HG03175 (cell line): ENCODE measurements at regions not wholly inside any gene's neighbourhood (a gene's known extent, or its start where the extent isn't known, plus 50 kb on each side); places are given as distances from the start of the nearest gene placed in this dataset.
"Not testable (repeated sequence)": the region's sequence is repeated elsewhere in the genome, so short reads cannot be mapped to it uniquely, and the experiment has no call there.

ENCODE experiments used
- ATAC-seq: cut with Tn5 transposase; IDR thresholded peaks from one replicate; pipeline ENCODE4 v1.9.1; 2021; ENCODE audit warnings: mild to moderate bottlenecking, moderate library complexity; ENCODE audit not compliant: unreplicated experiment

DNA sequence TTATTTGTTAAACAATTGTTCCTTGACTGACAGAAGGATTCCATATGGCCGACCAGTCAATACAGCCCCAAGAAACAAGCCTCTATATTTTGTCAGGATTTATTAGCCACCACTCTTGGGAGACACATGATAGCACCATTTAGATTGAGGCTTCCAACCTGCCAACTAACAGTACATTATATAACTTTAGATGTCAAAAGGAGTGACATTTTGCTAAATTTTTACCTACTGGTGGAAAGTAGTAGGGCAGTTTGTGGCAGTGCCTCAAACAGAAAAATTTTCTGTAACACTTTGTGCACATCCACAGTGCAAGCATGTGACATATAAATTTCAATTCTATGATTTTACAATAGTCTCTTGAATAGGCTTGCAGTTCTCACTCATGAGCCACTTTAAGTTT, 464.0 kb downstream of the TRIB2 start:
- no peak for ATAC-seq

DNA sequence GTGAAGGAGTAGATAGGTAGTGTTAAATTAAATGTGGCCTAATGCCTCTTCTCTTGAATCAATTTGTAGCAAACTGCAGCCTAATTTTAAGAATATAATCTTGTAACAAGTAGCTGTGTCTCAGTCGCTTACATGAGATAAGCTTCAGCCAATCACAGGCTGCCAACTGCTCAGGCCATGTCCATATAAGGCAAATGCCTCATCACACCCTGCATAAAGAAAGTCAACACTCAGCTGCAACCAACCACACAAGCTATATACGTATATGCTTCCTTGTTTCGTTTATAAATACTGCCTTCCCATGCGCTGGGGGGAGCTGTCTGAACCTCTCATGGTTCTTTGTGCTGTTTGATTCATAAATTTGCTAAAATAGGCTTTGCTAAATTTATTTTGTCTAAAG, 476.3 kb downstream of the TRIB2 start:
- ATAC-seq: peak; percentile 88

GRCh38 chr2:13193900-13194299, 477.2 kb downstream of the TRIB2 start:
- peak; percentile 72 for ATAC-seq

DNA sequence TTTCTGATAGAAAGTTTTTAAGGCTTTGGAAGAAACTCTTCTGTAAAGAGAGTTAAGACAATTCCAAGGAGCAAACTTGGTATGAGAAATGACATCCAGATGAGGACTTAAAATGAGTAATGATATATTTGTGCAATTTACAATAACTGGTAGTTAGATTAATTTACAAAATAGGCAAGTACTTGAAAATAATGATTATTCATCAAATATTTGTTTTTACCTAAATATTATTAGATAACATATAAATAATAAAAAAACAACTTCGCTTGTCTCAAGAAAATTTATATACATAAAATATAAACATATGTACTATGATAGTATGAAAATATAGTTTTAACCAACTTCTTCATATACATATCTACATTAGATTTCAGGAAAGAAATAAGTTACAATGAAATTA, 478.5 kb downstream of the TRIB2 start:
- no peak for ATAC-seq

DNA sequence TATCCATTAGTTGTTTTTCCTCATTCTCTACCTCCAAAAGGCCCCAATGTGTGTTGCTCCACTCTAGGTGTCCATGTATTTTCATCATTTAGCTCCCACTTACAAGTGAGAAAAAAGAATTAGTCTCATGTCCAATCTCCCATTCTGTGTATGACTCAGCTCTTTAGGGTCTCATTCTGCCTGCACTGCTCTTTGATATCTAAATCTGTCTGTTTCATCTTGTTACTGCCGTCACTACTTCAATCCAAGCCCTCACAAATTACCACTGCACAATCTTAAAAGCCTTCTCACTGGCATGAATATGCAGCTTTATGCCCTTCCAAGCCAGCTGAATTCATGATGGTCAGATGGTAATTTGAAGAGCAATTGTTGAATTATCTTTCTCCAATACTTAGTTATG, 480.5 kb downstream of the TRIB2 start:
- ATAC-seq: no peak

DNA sequence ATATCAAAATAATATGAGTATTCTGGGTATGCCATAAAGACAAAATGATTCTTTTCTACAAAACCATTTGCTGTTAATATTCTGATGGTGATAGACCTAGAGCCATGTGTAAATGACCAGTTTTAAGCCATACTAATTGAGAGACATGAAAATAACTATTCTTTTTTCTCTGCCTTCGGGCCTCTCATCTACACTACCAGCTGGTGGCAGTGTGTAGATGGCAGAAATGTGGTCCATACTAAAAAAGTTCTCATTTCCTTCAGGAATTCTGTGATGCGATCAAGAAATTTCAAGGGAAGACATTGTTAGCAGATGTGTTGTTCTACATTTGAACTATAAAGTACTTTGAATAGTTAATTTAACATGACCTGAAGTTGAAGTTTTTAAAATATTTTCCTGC, 485.2 kb downstream of the TRIB2 start:
- no peak for ATAC-seq

GRCh38 chr2:13212115-13212514, 495.4 kb downstream of the TRIB2 start:
- ATAC-seq: no peak

GRCh38 chr2:13218205-13218604, 501.5 kb downstream of the TRIB2 start:
- ATAC-seq: no peak

DNA sequence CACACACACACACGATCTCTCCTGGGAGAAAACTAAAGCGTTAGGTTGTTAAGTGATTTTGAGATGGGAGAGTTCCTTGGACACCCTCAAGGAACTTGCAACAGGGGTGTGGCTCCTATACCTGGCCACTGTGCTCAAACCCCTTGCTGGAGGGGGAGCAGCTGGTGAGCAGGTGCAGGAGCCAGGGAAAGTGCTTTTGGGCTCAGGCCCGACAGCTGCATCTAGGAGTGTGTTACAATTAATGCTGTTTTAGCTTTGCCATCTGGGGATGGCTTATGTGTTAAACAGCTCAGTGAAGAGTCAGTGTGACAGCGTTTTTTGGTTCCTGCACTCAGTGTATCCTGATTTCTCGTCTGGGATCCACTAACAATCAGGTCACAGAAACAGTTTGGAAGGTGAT, 510.8 kb downstream of the TRIB2 start:
- no peak for ATAC-seq

GRCh38 chr2:13230221-13230620, 513.5 kb downstream of the TRIB2 start:
- no peak for ATAC-seq

- ATAC-seq: no peak
Measured at GRCh38 chr2:13240061-13240460, 523.3 kb downstream of the TRIB2 start.

- peak; percentile 63 for ATAC-seq
Measured at GRCh38 chr2:13240789-13241487, 524.2 kb downstream of the TRIB2 start.

- no peak for ATAC-seq
Measured at GRCh38 chr2:13252615-13253014, 535.9 kb downstream of the TRIB2 start.

GRCh38 chr2:13255485-13255884, 538.7 kb downstream of the TRIB2 start:
- ATAC-seq: peak; percentile 56

GRCh38 chr2:13260402-13260801, 543.7 kb downstream of the TRIB2 start:
- no peak for ATAC-seq

DNA sequence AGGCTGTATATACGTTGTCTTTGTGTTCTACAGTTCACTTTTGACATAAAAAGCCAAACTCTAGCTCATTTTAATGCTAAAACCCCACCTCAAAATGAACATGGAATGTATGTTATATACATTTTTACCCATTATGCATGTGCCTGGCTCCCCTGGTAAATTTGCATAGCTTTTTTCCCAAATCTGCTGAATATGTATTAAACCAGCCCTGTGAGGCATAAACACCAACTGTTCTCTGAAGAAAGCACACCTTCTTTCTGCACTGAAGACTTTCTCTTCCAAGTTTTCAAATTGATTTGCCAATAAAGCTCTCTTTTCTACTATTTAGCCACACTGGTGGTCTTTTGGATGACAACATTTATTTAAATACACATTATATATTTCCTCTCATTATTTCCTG, 549.4 kb downstream of the TRIB2 start:
- no peak for ATAC-seq

DNA sequence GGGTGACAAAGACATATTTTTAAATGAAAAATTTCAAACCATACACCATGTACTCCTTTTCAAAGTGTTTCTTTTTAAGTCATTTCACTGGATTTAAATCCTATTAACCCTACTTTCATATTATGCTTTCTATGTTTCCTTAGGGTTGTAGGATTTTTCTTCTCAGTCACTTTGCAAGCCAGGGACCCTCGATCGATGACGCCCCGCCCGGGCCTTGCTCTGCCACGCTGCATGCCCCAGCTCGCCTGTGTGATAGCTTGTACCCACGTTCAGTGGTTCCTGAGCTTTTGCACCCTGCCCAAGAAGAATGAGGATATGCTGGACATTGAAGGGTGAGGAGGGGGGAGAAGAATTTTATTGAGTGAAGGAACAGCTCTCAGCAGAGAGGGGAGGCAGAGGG, 568.0 kb downstream of the TRIB2 start:
- no peak for ATAC-seq

DNA sequence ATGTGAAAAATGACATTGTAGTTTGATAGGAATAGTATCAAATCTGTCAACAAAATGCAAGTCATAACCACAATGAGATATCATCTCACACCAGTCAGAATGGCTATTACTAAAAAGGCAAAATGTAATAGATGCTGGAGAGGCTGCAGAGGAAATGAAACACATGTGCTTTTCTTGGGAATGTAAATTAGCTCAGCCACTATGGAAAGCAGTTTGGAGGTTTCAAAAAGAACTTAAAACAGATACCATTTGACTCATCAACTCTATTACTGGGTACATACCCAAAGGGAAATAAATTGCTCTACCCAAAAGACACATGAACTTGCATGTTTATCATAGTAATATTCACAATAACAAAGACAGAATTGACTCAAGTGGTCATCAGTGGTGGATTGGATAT, 572.6 kb downstream of the TRIB2 start:
- ATAC-seq: no peak

GRCh38 chr2:13308478-13308805, 591.7 kb downstream of the TRIB2 start:
- not testable (repeated sequence) for ATAC-seq

DNA sequence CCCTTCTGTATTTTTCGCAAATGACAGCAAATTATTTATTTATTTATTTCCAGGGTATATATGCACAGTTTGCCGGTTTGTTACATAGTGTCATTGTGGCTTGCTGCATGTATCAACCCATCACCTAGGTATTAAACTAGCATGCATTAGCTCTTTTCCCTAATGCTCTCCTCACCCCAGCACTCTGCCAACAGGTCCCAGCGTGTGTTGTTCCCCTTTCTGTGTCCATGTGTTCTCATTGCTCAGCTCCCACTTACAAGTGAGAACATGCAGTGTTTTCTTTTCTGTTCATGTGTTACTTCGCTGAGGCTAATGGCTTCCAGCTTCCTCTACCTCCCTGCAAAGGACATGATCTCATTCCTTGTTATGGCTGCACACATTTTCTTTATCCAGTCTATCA, 592.3 kb downstream of the TRIB2 start:
- no peak for ATAC-seq

GRCh38 chr2:13332060-13332459, 615.3 kb downstream of the TRIB2 start:
- no peak for ATAC-seq

DNA sequence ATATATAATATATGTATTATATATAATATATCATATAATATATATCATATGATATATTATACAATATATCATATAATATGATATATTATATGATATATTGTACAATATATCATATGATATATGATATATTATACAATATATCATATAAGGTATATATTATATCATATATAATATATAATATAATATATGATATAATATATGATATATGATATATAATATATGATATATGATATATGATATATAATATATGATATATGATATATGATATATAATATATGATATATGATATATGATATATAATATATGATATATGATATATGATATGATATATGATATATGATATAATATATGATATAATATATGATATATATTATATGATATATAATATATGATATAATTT, 617.3 kb downstream of the TRIB2 start:
- not testable (repeated sequence) for ATAC-seq

DNA sequence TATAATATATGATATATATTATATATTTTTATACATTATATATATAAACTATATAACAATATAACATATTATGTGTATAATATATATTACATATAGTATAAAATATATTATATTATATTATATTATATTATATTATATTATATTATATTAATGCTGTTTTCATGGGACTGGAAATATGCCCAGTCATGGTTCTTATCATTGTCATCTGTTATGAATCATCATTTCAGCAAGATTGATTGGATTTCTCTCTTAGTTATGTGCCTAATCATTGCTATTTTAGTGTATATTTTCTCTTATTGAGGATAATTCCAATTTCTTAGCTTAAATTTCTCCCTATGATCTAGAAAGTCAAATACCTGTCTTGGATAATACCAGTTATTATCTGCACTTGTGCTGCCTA, 617.8 kb downstream of the TRIB2 start:
- ATAC-seq: no peak
